ENCODE measurements at regions not wholly inside any gene's neighbourhood (a gene's known extent, or its start where the extent isn't known, plus 50 kb on each side); places are given as distances from the start of the nearest gene placed in this dataset.

DNA sequence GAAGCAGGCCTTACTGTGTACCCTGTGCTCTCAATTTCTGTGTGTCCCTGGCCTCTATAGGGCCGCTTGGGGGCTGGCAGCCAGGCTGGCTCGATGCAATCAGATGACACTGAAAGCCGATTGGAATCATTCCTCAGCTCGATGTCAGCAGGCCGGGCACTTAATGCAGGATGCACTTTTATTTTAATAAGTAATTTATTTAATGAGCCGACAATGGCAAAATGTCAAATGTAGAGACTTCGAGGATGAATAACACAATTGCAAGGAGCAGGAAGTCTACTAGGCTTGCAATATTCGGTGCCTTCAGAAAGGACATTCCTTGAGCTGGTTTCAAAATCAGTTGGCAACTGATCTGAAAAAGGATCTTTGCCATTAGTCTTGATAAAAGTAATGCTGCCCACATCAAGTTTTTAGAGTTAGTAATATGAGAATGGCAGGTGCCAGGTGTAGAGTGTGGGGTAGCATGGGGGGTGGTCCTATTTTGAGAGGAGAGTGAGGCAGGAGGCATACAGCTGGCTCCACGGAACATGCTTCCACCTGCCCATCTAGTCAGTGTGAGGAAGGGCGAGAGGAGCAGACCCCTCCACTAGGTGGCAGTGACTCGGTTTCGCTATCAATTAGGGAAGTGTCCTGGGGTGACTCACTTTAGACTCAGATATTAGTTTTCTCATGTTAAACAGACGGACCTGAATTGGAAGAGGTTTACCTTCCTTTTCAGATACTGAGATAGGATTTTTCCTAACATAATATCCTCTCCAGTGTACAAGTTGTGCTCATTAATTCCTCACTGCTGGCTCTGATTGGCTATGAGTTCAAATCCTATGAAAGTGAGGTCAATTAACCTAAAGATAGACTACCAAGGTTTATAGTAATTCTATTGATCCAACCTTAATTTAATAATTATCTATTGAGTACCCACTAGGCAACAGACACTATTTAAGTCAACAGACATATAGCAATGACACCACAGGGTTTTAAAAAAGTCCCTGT lies 80.9 kb downstream of the NABP1 start:
- no peak overlapping the region for H3K4me3 ChIP-seq (ENCODE audit: low read length)
- DNase-seq (ENCODE audit: low read depth) = peak; percentile 18
- TF ChIP-seq, protein P1, sequence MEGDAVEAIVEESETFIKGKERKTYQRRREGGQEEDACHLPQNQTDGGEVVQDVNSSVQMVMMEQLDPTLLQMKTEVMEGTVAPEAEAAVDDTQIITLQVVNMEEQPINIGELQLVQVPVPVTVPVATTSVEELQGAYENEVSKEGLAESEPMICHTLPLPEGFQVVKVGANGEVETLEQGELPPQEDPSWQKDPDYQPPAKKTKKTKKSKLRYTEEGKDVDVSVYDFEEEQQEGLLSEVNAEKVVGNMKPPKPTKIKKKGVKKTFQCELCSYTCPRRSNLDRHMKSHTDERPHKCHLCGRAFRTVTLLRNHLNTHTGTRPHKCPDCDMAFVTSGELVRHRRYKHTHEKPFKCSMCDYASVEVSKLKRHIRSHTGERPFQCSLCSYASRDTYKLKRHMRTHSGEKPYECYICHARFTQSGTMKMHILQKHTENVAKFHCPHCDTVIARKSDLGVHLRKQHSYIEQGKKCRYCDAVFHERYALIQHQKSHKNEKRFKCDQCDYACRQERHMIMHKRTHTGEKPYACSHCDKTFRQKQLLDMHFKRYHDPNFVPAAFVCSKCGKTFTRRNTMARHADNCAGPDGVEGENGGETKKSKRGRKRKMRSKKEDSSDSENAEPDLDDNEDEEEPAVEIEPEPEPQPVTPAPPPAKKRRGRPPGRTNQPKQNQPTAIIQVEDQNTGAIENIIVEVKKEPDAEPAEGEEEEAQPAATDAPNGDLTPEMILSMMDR (conservative IDR thresholded peaks at IDR 0.05; ENCODE audit: low read length) = peak; percentile 44

DNA sequence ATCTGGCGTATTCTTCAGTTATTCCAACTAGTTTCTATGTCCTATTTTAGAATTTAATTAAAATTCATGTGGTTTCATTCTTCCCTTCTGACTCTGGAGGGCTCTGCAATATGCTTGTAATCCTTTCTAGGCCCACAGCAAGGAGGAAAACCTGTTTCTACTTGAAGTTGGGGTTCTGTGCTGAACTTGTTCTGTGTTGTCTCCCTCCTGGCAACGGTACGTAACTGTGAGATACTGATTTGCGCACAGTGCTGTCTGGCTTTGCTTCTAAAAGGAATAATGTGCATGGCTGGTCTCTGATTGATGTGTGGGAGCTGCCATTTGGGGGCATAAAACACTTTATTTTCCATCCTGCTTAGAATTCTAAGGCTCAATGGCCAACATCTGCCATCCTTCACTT lies 81.7 kb downstream of the NABP1 start:
- H3K4me3 ChIP-seq (ENCODE audit: low read length) = no peak overlapping the region
- TF ChIP-seq, protein P1 (conservative IDR thresholded peaks at IDR 0.05; ENCODE audit: low read length) = no peak
- no peak for DNase-seq (ENCODE audit: low read depth)

DNA sequence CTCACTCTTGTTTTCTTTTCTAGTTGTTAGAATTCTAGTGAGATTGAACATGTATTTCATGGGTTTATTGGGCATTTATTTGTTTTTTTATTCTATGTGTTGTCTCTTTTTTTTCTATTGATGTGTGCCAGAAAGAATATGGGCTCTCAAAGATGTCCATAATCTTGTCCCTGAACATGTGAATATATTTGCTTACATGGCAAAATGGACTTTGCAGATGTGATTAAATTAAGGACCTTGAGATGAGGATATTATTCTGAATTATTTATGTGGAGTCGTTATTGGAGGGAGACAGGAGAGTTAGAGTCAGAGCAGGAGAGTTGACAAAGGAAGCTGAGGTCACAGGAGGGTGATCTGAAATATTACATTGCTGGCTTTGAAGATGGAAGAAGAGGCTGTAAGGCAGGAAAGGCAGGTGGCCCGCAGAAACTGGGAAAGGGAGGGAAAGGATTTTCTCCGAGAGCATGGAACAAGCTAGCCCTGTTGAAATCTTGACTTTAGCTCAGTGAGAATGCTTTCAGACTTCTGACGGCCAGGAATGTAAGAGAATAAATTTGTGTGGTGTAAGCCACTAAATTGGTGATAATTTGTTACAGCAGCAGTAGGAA lies 82.8 kb downstream of the NABP1 start:
- no peak for DNase-seq (ENCODE audit: low read depth)
- TF ChIP-seq, protein P1 (conservative IDR thresholded peaks at IDR 0.05; ENCODE audit: low read length) = no peak
- no peak overlapping the region for H3K4me3 ChIP-seq (ENCODE audit: low read length)

DNA sequence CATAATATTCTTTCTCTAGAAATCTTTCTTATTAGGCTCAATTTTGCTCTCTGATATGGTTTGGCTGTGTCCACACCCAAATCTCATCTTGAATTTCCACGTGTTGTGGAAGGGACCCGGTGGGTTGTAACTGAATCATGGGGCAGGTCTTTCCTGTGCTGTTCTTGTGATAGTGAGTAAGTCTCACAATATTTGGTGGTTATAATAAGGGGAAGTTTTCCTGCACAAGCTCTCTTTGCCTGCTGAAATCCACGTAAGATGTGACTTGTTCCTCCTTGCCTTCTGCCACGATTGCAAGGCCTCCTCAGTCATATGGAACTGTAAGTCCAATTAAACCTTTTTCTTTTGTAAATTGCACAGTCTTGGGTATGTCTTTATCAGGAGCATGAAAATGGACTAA lies 73.8 kb downstream of the CAVIN2 start:
- TF ChIP-seq, protein P1 (conservative IDR thresholded peaks at IDR 0.05; ENCODE audit: low read length) = no peak
- no peak overlapping the region for H3K4me3 ChIP-seq (ENCODE audit: low read length)
- no peak for DNase-seq (ENCODE audit: low read depth)

DNA sequence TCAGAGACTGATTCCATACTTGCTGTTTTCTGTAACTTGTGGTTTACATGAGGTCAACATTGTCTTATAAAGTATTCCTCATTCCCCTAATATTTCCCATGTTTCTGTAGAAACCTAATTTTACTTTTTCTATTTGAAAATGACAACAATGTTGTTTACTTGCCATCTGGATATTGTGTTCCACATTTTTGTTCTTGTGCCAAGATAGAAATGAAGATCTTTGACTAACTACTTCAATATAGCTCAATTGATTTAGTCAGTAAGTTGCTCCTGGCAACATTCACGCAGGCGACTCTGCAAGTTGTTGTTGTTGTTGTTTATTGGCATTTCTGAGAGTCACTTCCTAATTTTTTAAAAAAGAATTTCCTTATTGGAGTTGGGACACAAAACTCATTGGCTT lies 69.5 kb downstream of the CAVIN2 start:
- TF ChIP-seq, protein P1 (conservative IDR thresholded peaks at IDR 0.05; ENCODE audit: low read length) = no peak

DNA sequence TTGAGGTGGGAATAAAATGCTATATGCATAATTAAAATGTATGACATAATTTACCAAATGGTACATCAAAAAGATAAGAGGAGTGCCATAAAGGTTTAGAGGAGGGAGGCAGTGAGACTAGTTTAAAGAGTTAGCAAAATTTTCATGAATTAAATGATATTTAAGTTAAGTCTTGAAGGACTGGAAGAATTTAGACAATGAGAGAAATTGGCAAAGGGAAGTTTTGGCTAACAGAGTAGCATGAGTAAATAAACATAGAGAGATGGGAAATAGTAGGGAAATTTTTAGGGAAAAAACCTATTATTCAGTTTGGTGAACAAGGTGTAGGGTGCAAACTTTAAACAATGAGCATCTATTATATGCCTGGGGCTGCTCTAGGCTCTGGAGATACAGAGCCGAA lies 68.8 kb downstream of the CAVIN2 start:
- H3K4me3 ChIP-seq (ENCODE audit: low read length) = no peak overlapping the region
- TF ChIP-seq, protein P1 (conservative IDR thresholded peaks at IDR 0.05; ENCODE audit: low read length) = no peak
- DNase-seq (ENCODE audit: low read depth) = no peak

More for the DNA sequence above, 69.5 kb downstream of the CAVIN2 start:
- peak; percentile 9 for DNase-seq (ENCODE audit: low read depth)
- H3K4me3 ChIP-seq (ENCODE audit: low read length) = no peak overlapping the region
